ENCODE measurements at regions not wholly inside any gene's neighbourhood (a gene's known extent, or its start where the extent isn't known, plus 50 kb on each side); places are given as distances from the start of the nearest gene placed in this dataset.
"Not testable (repeated sequence)": the region's sequence is repeated elsewhere in the genome, so short reads cannot be mapped to it uniquely, and the experiment has no call there.

GRCh38 chr1:168407832-168408538, 127.3 kb downstream of the TBX19 start:
- H4K20me1 ChIP-seq (ENCODE audit: insufficient read depth, low read length): no peaks in the 10 kb centered on the region
- H3K4me3 ChIP-seq (ENCODE audit: low read depth, low read length, poor library complexity, severe bottlenecking): no peak overlapping the region
- no peaks in the 10 kb centered on the region for H3K9me2 ChIP-seq (ENCODE audit: insufficient read depth, low read length)
- H3K27ac ChIP-seq (ENCODE audit: low read depth, low read length, poor library complexity, severe bottlenecking): no peak overlapping the region
- no TSS peak for BruUV-seq (replicated peaks)
- no peak for TF ChIP-seq EZH2phosphoT487 (IDR thresholded peaks at IDR 0.05; ENCODE audit: borderline replicate concordance, low read depth, low read length)
- TF ChIP-seq, protein P1, sequence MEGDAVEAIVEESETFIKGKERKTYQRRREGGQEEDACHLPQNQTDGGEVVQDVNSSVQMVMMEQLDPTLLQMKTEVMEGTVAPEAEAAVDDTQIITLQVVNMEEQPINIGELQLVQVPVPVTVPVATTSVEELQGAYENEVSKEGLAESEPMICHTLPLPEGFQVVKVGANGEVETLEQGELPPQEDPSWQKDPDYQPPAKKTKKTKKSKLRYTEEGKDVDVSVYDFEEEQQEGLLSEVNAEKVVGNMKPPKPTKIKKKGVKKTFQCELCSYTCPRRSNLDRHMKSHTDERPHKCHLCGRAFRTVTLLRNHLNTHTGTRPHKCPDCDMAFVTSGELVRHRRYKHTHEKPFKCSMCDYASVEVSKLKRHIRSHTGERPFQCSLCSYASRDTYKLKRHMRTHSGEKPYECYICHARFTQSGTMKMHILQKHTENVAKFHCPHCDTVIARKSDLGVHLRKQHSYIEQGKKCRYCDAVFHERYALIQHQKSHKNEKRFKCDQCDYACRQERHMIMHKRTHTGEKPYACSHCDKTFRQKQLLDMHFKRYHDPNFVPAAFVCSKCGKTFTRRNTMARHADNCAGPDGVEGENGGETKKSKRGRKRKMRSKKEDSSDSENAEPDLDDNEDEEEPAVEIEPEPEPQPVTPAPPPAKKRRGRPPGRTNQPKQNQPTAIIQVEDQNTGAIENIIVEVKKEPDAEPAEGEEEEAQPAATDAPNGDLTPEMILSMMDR (conservative IDR thresholded peaks at IDR 0.05; ENCODE audit: low read length): no peak
- intact Hi-C loops (cut with micrococcal nuclease; ENCODE audit: unreplicated experiment): no loop called here
- no peak for DNase-seq (ENCODE audit: low spot score)
- no peak overlapping the region for H3K4me2 ChIP-seq (ENCODE audit: low read length)
- H3K79me2 ChIP-seq (ENCODE audit: insufficient read depth, low read depth, low read length): no peaks in the 10 kb centered on the region
- H2AFZ ChIP-seq (ENCODE audit: low read length): no peak overlapping the region
- ChIA-PET POLR2A (no interaction called here), CTCF (ENCODE audit: unreplicated experiment) (no interaction called here)
- H3K9me3 ChIP-seq (ENCODE audit: low read length): no peaks in the 10 kb centered on the region
- no peaks in the 10 kb centered on the region for H3K4me1 ChIP-seq (ENCODE audit: insufficient read depth, low read length, poor library complexity, severe bottlenecking)
- H3K36me3 ChIP-seq (ENCODE audit: insufficient read depth, low read length): no peaks in the 10 kb centered on the region

DNA sequence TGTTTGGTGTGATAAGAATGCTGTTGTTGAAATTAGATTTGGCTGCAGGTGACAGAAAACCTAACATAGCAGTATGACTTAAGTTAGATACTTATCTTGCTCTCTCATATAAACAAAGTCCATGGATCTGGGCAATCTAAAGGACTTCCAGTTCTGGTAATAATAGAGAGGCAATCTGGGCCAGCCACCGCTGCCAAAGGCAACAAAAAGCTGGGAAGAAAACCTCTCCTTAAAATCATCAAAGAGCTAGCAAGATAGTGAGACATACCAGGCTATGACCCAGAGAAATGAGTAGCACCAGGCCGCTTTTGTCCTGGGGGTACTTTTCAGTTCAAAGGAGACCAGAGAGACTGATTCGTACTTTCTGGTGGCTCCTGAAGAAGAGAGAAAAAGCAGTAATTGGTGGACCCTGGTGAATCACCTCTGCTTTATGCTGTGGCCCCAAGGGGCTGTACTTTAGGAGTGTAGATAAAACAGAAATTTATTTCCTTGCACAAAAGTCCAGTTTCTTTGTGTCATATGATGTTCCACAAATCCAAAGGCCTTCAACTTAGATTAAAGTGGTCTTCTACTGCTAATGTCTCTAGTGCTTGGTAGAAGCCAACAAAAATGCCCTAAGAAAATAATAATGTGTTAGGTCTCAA, 125.4 kb downstream of the TBX19 start:
- no peaks in the 10 kb centered on the region for H3K36me3 ChIP-seq (ENCODE audit: insufficient read depth, low read length)
- no peaks in the 10 kb centered on the region for H4K20me1 ChIP-seq (ENCODE audit: insufficient read depth, low read length)
- no peak overlapping the region for H3K4me2 ChIP-seq (ENCODE audit: low read length)
- no peak overlapping the region for H3K27ac ChIP-seq (ENCODE audit: low read depth, low read length, poor library complexity, severe bottlenecking)
- H3K79me2 ChIP-seq (ENCODE audit: insufficient read depth, low read depth, low read length): no peaks in the 10 kb centered on the region
- no TSS peak for BruUV-seq (replicated peaks)
- no peaks in the 10 kb centered on the region for H3K9me2 ChIP-seq (ENCODE audit: insufficient read depth, low read length)
- ChIA-PET POLR2A (no interaction called here), CTCF (ENCODE audit: unreplicated experiment) (no interaction called here)
- H3K4me3 ChIP-seq (ENCODE audit: low read depth, low read length, poor library complexity, severe bottlenecking): no peak overlapping the region
- no peak for DNase-seq (ENCODE audit: low spot score)
- no peaks in the 10 kb centered on the region for H3K4me1 ChIP-seq (ENCODE audit: insufficient read depth, low read length, poor library complexity, severe bottlenecking)
- no peaks in the 10 kb centered on the region for H3K9me3 ChIP-seq (ENCODE audit: low read length)
- no peak overlapping the region for H2AFZ ChIP-seq (ENCODE audit: low read length)
- intact Hi-C loops (cut with micrococcal nuclease; ENCODE audit: unreplicated experiment): no loop called here
- TF ChIP-seq, protein P1 (conservative IDR thresholded peaks at IDR 0.05; ENCODE audit: low read length): no peak

- TF ChIP-seq, protein P1 (conservative IDR thresholded peaks at IDR 0.05; ENCODE audit: low read length): no peak
- TF ChIP-seq EZH2phosphoT487 (IDR thresholded peaks at IDR 0.05; ENCODE audit: borderline replicate concordance, low read depth, low read length): no peak
- ChIA-PET POLR2A (interaction anchor here (0.5 kb wide), 1 partner anchor 926 kb away, joined by 4 read pairs; no protein-coding TSS in a partner anchor), CTCF (ENCODE audit: unreplicated experiment) (no interaction called here)
- Histone ChIP-seq H3K79me2 (ENCODE audit: insufficient read depth, low read depth, low read length) (no peaks in the 10 kb centered on the region), H3K36me3 (ENCODE audit: insufficient read depth, low read length) (no peaks in the 10 kb centered on the region), H4K20me1 (ENCODE audit: insufficient read depth, low read length) (no peaks in the 10 kb centered on the region), H3K4me2 (ENCODE audit: low read length) (no peak overlapping the region), H3K27ac (ENCODE audit: low read depth, low read length, poor library complexity, severe bottlenecking) (no peak overlapping the region), H2AFZ (ENCODE audit: low read length) (no peak overlapping the region), H3K9me2 (ENCODE audit: insufficient read depth, low read length) (no peaks in the 10 kb centered on the region), H3K4me3 (ENCODE audit: low read depth, low read length, poor library complexity, severe bottlenecking) (no peak overlapping the region), H3K4me1 (ENCODE audit: insufficient read depth, low read length, poor library complexity, severe bottlenecking) (no peaks in the 10 kb centered on the region), H3K9me3 (ENCODE audit: low read length) (no peaks in the 10 kb centered on the region)
- no peak for DNase-seq (ENCODE audit: low spot score)
- intact Hi-C loops (cut with micrococcal nuclease; ENCODE audit: unreplicated experiment): no loop called here
- BruUV-seq (replicated peaks): no TSS peak
These were observed 122.5 kb downstream of the TBX19 start for GRCh38 chr1:168403140-168403539.

GRCh38 chr1:168402466-168402865, 121.8 kb downstream of the TBX19 start:
- H3K79me2 ChIP-seq (ENCODE audit: insufficient read depth, low read depth, low read length); H3K9me3 ChIP-seq (ENCODE audit: low read length); H3K4me2 ChIP-seq (ENCODE audit: low read length); H3K4me1 ChIP-seq (ENCODE audit: insufficient read depth, low read length, poor library complexity, severe bottlenecking); H4K20me1 ChIP-seq (ENCODE audit: insufficient read depth, low read length); H3K9me2 ChIP-seq (ENCODE audit: insufficient read depth, low read length); H3K36me3 ChIP-seq (ENCODE audit: insufficient read depth, low read length); BruUV-seq (replicated peaks); H3K27ac ChIP-seq (ENCODE audit: low read depth, low read length, poor library complexity, severe bottlenecking); H3K4me3 ChIP-seq (ENCODE audit: low read depth, low read length, poor library complexity, severe bottlenecking); intact Hi-C loops (cut with micrococcal nuclease; ENCODE audit: unreplicated experiment); CTCF ChIA-PET (ENCODE audit: unreplicated experiment); DNase-seq (ENCODE audit: low spot score); H2AFZ ChIP-seq (ENCODE audit: low read length): not testable (repeated sequence)
- POLR2A ChIA-PET: interaction anchor here (0.5 kb wide), 1 partner anchor 927 kb away, joined by 4 read pairs; no protein-coding TSS in a partner anchor

Measured in OCI-LY7 (cell line).